ENCODE measurements at regions not wholly inside any gene's neighbourhood (a gene's known extent, or its start where the extent isn't known, plus 50 kb on each side); places are given as distances from the start of the nearest gene placed in this dataset.
A peak's percentile ranks its signal among the peaks of the same experiment; 100 is the strongest.

DNA sequence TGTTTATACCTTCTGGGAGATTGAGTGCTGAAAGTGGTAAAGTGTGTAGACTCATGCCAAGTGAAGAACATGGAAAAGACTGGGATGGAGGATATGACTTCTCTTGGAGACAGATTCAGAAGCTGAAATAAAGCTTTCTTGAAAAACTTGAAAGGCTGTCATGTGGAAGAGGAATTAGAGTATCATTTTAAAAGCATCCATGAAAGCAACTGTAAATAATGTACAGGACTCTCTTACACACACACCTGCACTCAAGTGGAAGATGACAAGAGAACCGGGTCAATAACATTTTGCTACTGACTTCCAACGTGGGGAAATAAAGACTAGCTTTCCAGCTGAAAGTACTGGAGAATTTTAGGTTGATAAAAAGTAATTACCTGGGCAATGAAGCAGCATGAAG is 658.2 kb downstream of the TDRD15 start:
- no peak for DNase-seq (ENCODE audit: low spot score)

DNA sequence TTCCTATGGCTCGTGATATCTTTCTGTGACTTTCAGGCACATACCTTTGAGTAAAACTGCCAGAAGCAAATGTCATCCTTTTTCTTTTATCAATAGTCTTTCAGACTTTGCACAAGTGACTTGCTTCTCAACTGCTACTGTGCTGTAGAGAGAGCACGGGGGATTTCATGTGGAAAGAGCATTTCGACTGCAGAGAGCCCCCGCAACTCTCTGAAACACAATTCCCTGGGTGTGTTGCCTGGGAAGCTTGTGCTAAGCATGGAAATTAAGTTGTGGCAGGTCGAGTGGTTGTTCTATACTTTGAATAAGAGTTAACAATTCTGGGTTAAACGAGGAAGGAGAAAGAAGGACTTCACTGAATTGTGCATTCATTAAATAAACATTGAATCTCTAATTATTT is 659.1 kb downstream of the TDRD15 start:
- no peak for DNase-seq (ENCODE audit: low spot score)

GRCh38 chr2:21787941-21788340 is 664.2 kb downstream of the TDRD15 start:
- DNase-seq (ENCODE audit: low spot score), result no peak

DNA sequence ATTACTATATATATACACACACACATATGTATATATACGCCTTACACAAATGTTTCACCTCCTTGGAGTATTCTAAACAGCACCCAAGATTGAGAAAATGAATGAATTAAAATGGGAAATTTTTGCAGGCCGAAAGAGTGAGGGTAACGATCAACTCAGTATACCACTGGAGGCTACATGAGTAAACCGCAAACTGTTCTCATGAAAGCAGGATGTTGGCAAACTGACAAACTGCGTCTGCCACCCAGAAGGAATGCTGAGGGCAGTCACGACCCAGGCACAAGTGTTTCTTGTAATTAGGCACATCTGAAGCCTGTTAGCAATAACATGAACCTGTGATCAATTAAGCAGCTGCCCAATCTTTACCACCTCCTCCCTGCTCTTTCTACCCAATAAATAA is 666.5 kb downstream of the TDRD15 start:
- DNase-seq (ENCODE audit: low spot score), result peak; percentile 7

DNA sequence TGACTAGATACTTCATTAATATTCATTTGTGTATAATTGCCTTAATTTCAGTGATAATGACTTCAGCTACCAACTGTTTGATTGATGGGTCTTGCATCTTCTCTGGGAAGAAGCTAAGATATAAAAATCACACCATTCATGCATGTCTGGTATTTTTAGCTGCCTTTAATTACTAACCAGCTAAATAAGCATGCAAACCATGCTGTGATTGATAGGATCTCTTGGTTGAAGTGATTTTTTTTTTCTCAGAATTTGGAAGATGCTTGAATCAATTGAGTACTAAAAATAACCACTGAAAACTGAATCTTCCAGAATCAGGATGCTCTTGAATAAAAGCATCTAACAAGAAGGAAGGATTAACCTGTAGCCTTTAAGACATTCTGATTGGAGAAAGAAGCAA is 668.8 kb downstream of the TDRD15 start:
- no peak for DNase-seq (ENCODE audit: low spot score)

GRCh38 chr2:21793461-21793860 is 669.7 kb downstream of the TDRD15 start:
- no peak for DNase-seq (ENCODE audit: low spot score)

- DNase-seq (ENCODE audit: low spot score), result no peak
Measured at GRCh38 chr2:21794611-21795010, 670.8 kb downstream of the TDRD15 start.

GRCh38 chr2:21800356-21800755 is 676.6 kb downstream of the TDRD15 start:
- DNase-seq (ENCODE audit: low spot score), result peak; percentile 5

- no peak for DNase-seq (ENCODE audit: low spot score)
Measured at GRCh38 chr2:21803550-21803949, 679.8 kb downstream of the TDRD15 start.

DNA sequence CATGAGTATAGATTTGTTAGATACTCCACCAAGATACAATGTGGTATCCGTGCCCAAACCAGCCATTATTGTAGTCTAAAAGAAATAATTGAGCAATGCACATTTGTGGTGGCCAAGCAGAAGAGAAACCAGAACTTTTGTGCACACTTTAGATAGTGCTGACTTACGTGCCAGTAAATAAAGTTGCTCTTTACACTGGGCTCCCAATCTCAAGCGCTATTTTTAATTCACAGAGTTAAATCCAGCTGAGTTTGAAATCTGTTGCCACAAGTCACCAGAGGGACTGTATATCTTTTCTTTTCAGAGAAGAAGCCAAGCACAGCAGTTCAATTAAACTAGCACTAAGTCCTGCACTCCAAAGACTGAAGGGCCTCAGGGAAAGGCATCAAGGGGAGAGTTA is 680.4 kb downstream of the TDRD15 start:
- no peak for DNase-seq (ENCODE audit: low spot score)

- no peak for DNase-seq (ENCODE audit: low spot score)
Measured at GRCh38 chr2:21811541-21811940, 687.8 kb downstream of the TDRD15 start.

DNA sequence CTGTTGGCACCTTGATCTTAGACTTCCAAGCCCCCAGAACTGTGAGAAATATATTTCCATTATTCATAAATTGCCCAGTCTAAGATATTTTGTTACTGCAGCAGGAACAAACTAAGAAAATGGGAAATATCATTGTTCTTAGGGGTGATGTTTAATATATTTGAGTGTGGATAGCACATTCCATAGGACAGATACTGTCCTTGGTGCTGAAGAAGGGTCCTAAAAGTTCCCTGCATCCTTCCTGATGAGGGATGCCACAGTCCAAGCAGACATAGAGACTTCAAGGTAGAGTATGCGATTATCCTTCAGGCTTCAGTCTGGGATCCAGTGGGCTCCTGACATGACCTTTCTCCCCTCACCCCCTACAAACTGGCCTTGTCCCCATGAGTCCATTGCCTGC is 689.0 kb downstream of the TDRD15 start:
- no peak for DNase-seq (ENCODE audit: low spot score)

DNA sequence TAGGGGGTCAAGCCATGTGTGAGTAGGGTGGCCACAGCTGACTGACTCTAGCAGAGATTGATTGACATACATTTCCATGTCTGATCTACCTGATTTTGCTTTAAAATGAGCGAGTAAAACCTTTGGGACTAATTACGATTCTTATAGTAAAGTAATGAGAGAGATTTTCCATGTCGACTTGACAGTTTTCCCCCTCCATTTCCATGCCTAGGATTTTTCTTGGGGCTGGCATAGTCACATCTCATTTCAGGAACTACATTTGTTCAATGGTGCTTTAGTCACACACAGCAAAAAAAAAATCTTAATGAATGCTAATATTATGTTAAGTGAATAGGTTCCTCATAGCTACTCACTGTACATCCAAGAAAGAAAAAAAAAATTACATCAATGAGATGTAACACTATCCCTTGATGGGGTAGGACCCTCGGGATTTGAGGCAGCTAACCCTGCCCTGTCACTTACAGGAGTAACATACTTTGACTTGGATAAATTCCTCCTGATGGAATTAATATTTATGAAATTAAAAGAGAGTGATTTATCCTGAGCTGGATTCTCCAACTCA is 690.9 kb downstream of the TDRD15 start:
- no peak for DNase-seq (ENCODE audit: low spot score)

DNA sequence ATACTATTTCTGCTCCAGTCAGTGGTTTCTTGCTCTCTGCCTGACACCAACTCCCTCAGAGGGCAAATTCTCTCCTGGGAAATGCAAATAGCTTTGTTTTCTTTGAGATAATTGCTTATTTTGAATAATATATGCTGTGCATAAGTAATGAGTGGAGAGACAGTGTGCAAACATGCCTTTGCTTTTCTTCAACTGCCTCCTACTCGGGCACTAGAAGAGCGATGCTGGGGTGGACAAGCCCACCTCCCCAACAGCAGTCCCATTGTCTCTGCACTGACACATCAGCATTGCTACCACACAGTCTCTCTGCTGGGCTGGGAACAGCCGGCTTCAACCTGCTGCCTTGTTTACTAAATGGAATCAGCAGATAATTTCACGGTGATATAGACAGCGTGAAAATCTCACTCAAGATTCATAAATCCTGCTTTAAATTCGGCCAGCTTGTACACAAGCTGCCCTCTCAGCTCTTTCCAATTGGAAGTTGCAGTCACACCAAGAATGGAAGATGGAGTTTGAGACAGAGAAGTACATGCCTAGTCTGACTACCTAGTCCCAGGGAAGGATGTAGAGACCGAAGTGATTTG is 694.5 kb downstream of the TDRD15 start:
- no peak for DNase-seq (ENCODE audit: low spot score)

GRCh38 chr2:21819454-21819853 is 695.7 kb downstream of the TDRD15 start:
- DNase-seq (ENCODE audit: low spot score), result peak; percentile 34

GRCh38 chr2:21820271-21820670 is 696.5 kb downstream of the TDRD15 start:
- no peak for DNase-seq (ENCODE audit: low spot score)

DNA sequence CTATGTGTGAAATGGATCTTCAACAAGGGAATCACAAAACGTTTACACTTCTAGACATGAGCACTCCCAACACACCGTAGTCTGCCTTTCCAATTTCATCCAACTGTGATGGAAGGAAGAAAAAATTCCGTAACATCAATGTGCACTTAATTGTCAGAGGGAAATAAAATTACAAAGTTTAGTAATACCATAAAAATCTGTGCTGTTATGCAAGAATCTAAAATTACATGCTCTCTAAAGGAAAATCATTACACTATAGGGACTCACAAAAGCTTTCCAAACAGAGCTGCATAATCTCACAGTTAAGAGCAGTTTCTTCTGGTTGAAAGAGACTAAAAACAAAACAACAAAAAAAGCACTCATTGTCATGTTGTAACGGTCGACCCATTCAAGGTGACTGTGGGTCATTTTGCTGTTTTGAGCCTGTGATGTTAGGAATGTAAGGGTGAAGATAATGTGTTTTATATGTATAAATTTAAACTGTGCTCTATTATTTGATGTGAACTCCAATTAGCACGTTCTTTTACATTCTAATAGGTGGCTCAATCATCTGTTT is 698.0 kb downstream of the TDRD15 start:
- no peak for DNase-seq (ENCODE audit: low spot score)

- no peak for DNase-seq (ENCODE audit: low spot score)
Measured at GRCh38 chr2:21822505-21822904, 698.7 kb downstream of the TDRD15 start.

- no peak for DNase-seq (ENCODE audit: low spot score)
Measured at GRCh38 chr2:21833767-21834166, 710.0 kb downstream of the TDRD15 start.

DNA sequence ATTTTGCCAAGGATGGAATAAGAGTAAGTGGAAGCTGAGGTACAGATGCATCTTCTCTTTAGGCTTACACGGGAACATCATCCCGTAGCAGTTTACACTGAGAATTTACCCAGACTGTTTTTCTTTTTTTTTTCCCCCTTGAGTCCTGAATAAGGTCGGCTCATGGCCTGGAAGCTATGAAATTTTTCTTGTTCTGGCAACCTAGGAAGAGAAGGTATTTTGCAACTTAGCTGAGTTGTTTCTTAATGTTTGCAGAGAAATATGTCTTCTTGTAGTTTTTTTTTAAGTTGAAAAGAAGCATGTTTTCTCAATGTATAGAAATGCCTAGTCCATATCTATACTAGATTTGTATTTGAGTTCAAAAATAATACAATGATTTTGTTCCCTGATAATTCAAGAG is 712.5 kb downstream of the TDRD15 start:
- no peak for DNase-seq (ENCODE audit: low spot score)

DNA sequence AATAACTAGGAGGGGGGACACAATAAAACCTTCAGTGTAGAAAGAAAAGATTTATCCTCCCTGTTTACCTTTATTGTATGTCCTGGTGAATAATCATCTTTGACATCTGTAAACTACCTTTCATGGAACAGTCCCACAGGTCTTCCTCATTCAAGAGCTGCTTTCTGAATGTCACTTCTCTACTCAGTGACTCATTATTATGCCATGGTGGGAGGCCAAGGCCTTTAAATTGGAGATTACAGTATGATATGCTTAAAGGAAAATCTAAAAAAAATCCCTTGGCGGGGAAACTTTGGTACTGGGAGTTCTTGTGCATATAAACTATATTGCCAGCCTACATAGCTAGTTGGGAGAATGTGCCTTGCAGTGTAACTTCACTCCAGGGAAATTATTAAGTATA is 713.0 kb downstream of the TDRD15 start:
- DNase-seq (ENCODE audit: low spot score), result peak; percentile 17

- peak; percentile 43 for DNase-seq (ENCODE audit: low spot score)
Measured at GRCh38 chr2:21837168-21837960, 713.6 kb downstream of the TDRD15 start.

DNA sequence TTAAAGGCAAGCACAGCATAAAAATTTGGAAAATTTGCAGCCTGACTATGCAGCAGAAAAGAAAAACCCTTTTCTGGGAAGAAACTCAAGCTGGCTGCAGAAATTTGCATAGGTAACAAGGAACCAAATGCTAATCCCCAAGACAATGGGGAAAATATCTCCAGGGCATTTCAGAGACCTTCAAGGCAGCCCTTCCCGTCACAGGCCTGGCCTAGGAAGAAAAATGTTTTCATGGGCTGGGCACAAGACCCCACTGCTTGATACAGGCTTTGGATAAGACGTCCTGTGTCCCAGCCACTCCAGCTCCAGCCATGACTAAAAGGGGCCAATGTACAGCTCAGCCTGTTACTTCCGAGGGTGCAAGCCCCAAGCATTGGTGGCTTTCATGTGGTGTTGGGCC is 717.6 kb downstream of the TDRD15 start:
- no peak for DNase-seq (ENCODE audit: low spot score)
